ENCODE measurements at regions not wholly inside any gene's neighbourhood (a gene's known extent, or its start where the extent isn't known, plus 50 kb on each side); places are given as distances from the start of the nearest gene placed in this dataset.

DNA sequence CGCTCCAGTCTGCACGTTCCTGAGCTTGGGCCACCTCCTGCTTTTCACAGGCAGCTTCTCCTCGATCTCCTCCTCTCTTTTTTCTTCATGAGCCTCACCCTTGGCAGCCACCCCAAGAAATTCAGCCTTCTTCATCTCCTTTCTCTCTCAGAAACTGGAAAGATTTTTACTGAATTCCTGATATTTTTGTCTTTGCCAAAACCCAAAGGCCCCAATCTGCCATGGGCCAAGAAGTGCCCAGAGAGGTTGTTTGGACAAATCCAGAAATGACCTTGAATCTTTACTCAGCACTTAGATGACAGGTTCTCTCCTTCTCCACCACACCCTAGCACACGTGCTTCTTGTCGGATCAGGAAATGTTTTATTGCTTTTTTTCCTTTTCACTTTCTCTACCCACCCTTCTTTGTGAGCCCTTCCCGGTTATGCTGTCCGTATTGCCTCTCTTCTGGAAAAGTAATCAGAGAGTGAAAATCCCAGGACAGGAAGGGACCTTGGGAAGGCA, 134.5 kb upstream of the TNP1 start:
- Histone ChIP-seq H3K4me3 (no peak overlapping the region), H3K9ac (ENCODE audit: control insufficient read depth, insufficient read depth, low read length) (no peak overlapping the region), H3K4me2 (ENCODE audit: control insufficient read depth, insufficient read depth) (no peak overlapping the region), H3K36me3 (ENCODE audit: control insufficient read depth in 2 of 2, insufficient read depth in 2 of 2, low read length in 1 of 2) (no peaks in the 10 kb centered on the region), H3K9me3 (replicated peaks; ENCODE audit: control insufficient read depth, insufficient read depth, low read length) (no peaks in the 10 kb centered on the region; the same call in 2 of the 3 replicates), H3K27ac (ENCODE audit: control insufficient read depth, insufficient read depth) (no peak overlapping the region), H4K20me1 (ENCODE audit: control insufficient read depth, insufficient read depth) (no peaks in the 10 kb centered on the region), H3K27me3 (replicated peaks in 1 of 2; ENCODE audit: control insufficient read depth in 2 of 2, insufficient read depth in 2 of 2, low read length in 1 of 2) (peaks cover 0 to 5% of the 10 kb centered on the region in 2 experiments; a peak in 1 of 4 replicates), H3K4me1 (ENCODE audit: control insufficient read depth, insufficient read depth, low read length) (no peaks in the 10 kb centered on the region), H3K79me2 (ENCODE audit: control insufficient read depth, insufficient read depth, low read length) (no peaks in the 10 kb centered on the region), H2AFZ (ENCODE audit: control insufficient read depth, low read depth, low read length) (no peak overlapping the region)
- ChIA-PET POLR2A (no interaction called here), RAD21 (ENCODE audit: unreplicated experiment) (no interaction called here), SMC1A (ENCODE audit: uncharacterized antibody, unreplicated experiment) (no interaction called here), CTCF (no interaction called here)
- intact Hi-C loops (cut with micrococcal nuclease; ENCODE audit: unreplicated experiment) (no loop called here), in situ Hi-C loops (cut with MboI) (no loop called here)
- BruUV-seq (replicated peaks): no TSS peak
- DNase-seq (ENCODE audit: low read depth, low spot score): no peak
- WGBS (ENCODE audit: insufficient coverage, insufficient replicate concordance, low lambda C conversion rate, missing lambda C conversion rate): 36% methylated on average over 7 of the region's 7 CpGs
- no peak for FAIRE-seq
- no peak for TF ChIP-seq RB1 (IDR thresholded peaks at IDR 0.05; ENCODE audit: borderline replicate concordance)
- no peak for ATAC-seq

DNA sequence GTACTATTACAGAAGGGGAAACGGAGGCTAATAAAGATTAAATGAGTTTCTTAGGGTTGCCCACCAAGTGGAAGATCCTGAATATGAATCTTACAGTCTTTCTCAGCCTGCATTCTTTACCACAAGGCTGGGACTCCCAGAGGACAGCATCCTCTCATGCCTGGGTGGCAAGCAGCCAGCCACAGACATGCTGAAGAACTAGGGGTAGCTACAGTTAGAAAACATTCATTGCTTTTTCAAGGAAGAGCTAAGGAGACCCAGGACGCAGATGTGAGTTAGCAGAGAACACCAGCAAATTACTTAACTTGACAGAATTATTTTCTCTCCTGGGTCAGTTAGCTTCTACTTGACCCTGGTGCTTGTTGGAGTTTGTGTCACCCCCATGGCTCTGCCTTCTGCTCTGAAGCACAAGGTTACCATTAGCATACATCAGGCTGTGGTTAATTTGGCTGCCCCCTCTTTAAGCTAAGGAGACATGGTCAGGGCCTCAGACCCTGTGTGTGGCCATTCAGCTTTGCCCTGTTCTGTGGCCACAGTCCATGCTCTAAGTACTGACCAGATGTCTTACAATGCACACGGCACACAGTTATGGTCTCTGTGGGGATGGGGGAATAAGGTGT, 132.3 kb upstream of the TNP1 start:
- FAIRE-seq (no peak), DNase-seq (ENCODE audit: low read depth, low spot score) (no peak)
- BruUV-seq (replicated peaks): no TSS peak

More for the DNA sequence above, 132.3 kb upstream of the TNP1 start:
- Histone ChIP-seq H3K36me3 (ENCODE audit: control insufficient read depth in 2 of 2, insufficient read depth in 2 of 2, low read length in 1 of 2) (no peaks in the 10 kb centered on the region), H4K20me1 (ENCODE audit: control insufficient read depth, insufficient read depth) (no peaks in the 10 kb centered on the region), H3K4me3 (no peak overlapping the region), H3K9me3 (replicated peaks; ENCODE audit: control insufficient read depth, insufficient read depth, low read length) (no peaks in the 10 kb centered on the region; the same call in 2 of the 3 replicates), H3K4me1 (ENCODE audit: control insufficient read depth, insufficient read depth, low read length) (no peaks in the 10 kb centered on the region), H3K4me2 (ENCODE audit: control insufficient read depth, insufficient read depth) (no peak overlapping the region), H3K79me2 (ENCODE audit: control insufficient read depth, insufficient read depth, low read length) (no peaks in the 10 kb centered on the region), H3K27ac (ENCODE audit: control insufficient read depth, insufficient read depth) (no peak overlapping the region), H2AFZ (ENCODE audit: control insufficient read depth, low read depth, low read length) (no peak overlapping the region), H3K27me3 (replicated peaks in 1 of 2; ENCODE audit: control insufficient read depth in 2 of 2, insufficient read depth in 2 of 2, low read length in 1 of 2) (peaks cover 0 to 5% of the 10 kb centered on the region in 2 experiments; a peak in 2 of 4 replicates), H3K9ac (ENCODE audit: control insufficient read depth, insufficient read depth, low read length) (no peak overlapping the region)
- RAD21 ChIA-PET (ENCODE audit: unreplicated experiment): no interaction called here
- SMC1A ChIA-PET (ENCODE audit: uncharacterized antibody, unreplicated experiment): no interaction called here
- ATAC-seq: no peak
- WGBS (ENCODE audit: insufficient coverage, insufficient replicate concordance, low lambda C conversion rate, missing lambda C conversion rate): 0% methylated on average over 3 of the region's 3 CpGs
- CTCF ChIA-PET: interaction anchor here (1.3 kb wide), 1 partner anchor 8 kb away, joined by 3 read pairs; no protein-coding TSS in a partner anchor
- TF ChIP-seq ZNF207 (IDR thresholded peaks at IDR 0.05; ENCODE audit: borderline replicate concordance) (no peak), SIN3A (IDR thresholded peaks at IDR 0.05; ENCODE audit: low read depth, low read length) (no peak), STAT1 (conservative IDR thresholded peaks at IDR 0.05) (no peak), SMC3 (IDR thresholded peaks at IDR 0.05; ENCODE audit: borderline replicate concordance, low read length) (no peak), JUNB (IDR thresholded peaks at IDR 0.05) (no peak), RAD21 (IDR thresholded peaks at IDR 0.05; ENCODE audit: insufficient read depth, low read depth, low read length) (no peak)
- TF ChIP-seq, protein P1, sequence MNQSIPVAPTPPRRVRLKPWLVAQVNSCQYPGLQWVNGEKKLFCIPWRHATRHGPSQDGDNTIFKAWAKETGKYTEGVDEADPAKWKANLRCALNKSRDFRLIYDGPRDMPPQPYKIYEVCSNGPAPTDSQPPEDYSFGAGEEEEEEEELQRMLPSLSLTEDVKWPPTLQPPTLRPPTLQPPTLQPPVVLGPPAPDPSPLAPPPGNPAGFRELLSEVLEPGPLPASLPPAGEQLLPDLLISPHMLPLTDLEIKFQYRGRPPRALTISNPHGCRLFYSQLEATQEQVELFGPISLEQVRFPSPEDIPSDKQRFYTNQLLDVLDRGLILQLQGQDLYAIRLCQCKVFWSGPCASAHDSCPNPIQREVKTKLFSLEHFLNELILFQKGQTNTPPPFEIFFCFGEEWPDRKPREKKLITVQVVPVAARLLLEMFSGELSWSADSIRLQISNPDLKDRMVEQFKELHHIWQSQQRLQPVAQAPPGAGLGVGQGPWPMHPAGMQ (IDR thresholded peaks at IDR 0.05; ENCODE audit: borderline replicate concordance): no peak
- POLR2A ChIA-PET: no interaction called here
- intact Hi-C loops (cut with micrococcal nuclease; ENCODE audit: unreplicated experiment): no loop called here
- in situ Hi-C loops (cut with MboI): no loop called here

All from GM12878 (cell line).